MM.1S (cell line): ENCODE measurements at regions not wholly inside any gene's neighbourhood (a gene's known extent, or its start where the extent isn't known, plus 50 kb on each side); places are given as distances from the start of the nearest gene placed in this dataset.

Experiments
- CTCF ChIP-seq: fragments of 300-600 bp; sonication (generic); IDR thresholded peaks from 2 replicates; pipeline ENCODE4 v1.5.1; 2016; ENCODE audit warnings: antibody characterized with exemption, low read length, mixed read lengths
- EZH2 ChIP-seq: fragments of 300-600 bp; sonication (generic); optimal IDR thresholded peaks from 2 replicates; pipeline ENCODE3; 2017; ENCODE audit warnings: low read depth, mild to moderate bottlenecking, antibody characterized with exemption, low read length, mixed read lengths
- EZH2phosphoT487 ChIP-seq: fragments of 300-600 bp; sonication (generic); IDR thresholded peaks from 2 replicates; pipeline ENCODE4 v1.6.1; 2018; ENCODE audit warnings: antibody characterized with exemption, low read length

GRCh38 chr5:12759377-12759776 is 855.1 kb upstream of the CTNND2 start:
- no peak for TF ChIP-seq CTCF
- TF ChIP-seq EZH2, result no peak
- TF ChIP-seq EZH2phosphoT487, result no peak
